ENCODE measurements at regions not wholly inside any gene's neighbourhood (a gene's known extent, or its start where the extent isn't known, plus 50 kb on each side); places are given as distances from the start of the nearest gene placed in this dataset.

- Mint-ChIP-seq H3K4me1 (no peaks in the 10 kb centered on the region), H3K36me3 (no peaks in the 10 kb centered on the region), H3K9me3 (no peaks in the 10 kb centered on the region), H3K4me3 (no peak overlapping the region), H3K27me3 (ENCODE audit: low read depth) (no peaks in the 10 kb centered on the region), H3K27ac (no peak overlapping the region)
- ChIA-PET CTCF (no interaction called here), POLR2A (no interaction called here)
- ATAC-seq (no peak), DNase-seq (ENCODE audit: low spot score) (no peak)
- TF ChIP-seq ZNF425 (CRISPR knock-in tag; conservative IDR thresholded peaks at IDR 0.05) (no peak), ELF4 (CRISPR knock-in tag; IDR thresholded peaks at IDR 0.05; ENCODE audit: low read depth) (no peak), SOX15 (CRISPR knock-in tag; IDR thresholded peaks at IDR 0.05) (no peak), ATF6 (CRISPR knock-in tag; IDR thresholded peaks at IDR 0.05) (no peak), NFYB (CRISPR knock-in tag; conservative IDR thresholded peaks at IDR 0.05; ENCODE audit: low read depth) (no peak), ATF1 (CRISPR knock-in tag; IDR thresholded peaks at IDR 0.05) (no peak), MXD4 (CRISPR knock-in tag; IDR thresholded peaks at IDR 0.05; ENCODE audit: borderline replicate concordance) (no peak), ZNF263 (CRISPR knock-in tag; IDR thresholded peaks at IDR 0.05; ENCODE audit: low read depth) (no peak), ZMAT4 (CRISPR knock-in tag; IDR thresholded peaks at IDR 0.05) (no peak), ARID4B (CRISPR knock-in tag; IDR thresholded peaks at IDR 0.05; ENCODE audit: borderline replicate concordance) (no peak), ZNF138 (CRISPR knock-in tag; conservative IDR thresholded peaks at IDR 0.05) (no peak), NR1H2 (CRISPR knock-in tag; IDR thresholded peaks at IDR 0.05) (no peak), SP1 (CRISPR knock-in tag; conservative IDR thresholded peaks at IDR 0.05) (no peak), FOXP4 (CRISPR knock-in tag; IDR thresholded peaks at IDR 0.05) (no peak), CREB1 (CRISPR knock-in tag; IDR thresholded peaks at IDR 0.05) (no peak), E2F5 (CRISPR knock-in tag; IDR thresholded peaks at IDR 0.05) (no peak), ATF3 (CRISPR knock-in tag; conservative IDR thresholded peaks at IDR 0.05) (no peak), ERG (CRISPR knock-in tag; IDR thresholded peaks at IDR 0.05) (no peak)
Observed at GRCh38 chr2:198283146-198283545, 478.8 kb downstream of the PLCL1 start.

Data from WTC11 (cell line).